Activated T-helper 17 cell treated with anti-CD3 and anti-CD28 coated beads, Interleukin-2, amount 50 U/mL, for 72 hours (primary cell): ENCODE measurements at regions not wholly inside any gene's neighbourhood (a gene's known extent, or its start where the extent isn't known, plus 50 kb on each side); places are given as distances from the start of the nearest gene placed in this dataset.

Experiments
- ATAC-seq: fragments of 150-1000 bp; cut with Tn5 transposase; replicated peaks from 2 replicates; pipeline ENCODE4 v1.10.0; 2021; ENCODE audit warnings: mild to moderate bottlenecking, moderate library complexity
- H3K27ac Mint-ChIP-seq: one replicate; pipeline ENCODE4 v1.8.0; 2022; ENCODE audit warnings: mixed read lengths
- H3K27me3 Mint-ChIP-seq: one replicate; pipeline ENCODE4 v1.8.0; 2022; ENCODE audit warnings: mixed read lengths
- H3K36me3 Mint-ChIP-seq: one replicate; pipeline ENCODE4 v1.8.0; 2022; ENCODE audit warnings: low read depth, mild to moderate bottlenecking, mixed read lengths
- H3K4me1 Mint-ChIP-seq: one replicate; pipeline ENCODE4 v1.8.0; 2022; ENCODE audit warnings: mixed read lengths
- H3K4me3 Mint-ChIP-seq: one replicate; pipeline ENCODE4 v1.8.0; 2022; ENCODE audit warnings: mild to moderate bottlenecking, mixed read lengths
- H3K9me3 Mint-ChIP-seq: one replicate; pipeline ENCODE4 v1.8.0; 2022; ENCODE audit warnings: mixed read lengths

DNA sequence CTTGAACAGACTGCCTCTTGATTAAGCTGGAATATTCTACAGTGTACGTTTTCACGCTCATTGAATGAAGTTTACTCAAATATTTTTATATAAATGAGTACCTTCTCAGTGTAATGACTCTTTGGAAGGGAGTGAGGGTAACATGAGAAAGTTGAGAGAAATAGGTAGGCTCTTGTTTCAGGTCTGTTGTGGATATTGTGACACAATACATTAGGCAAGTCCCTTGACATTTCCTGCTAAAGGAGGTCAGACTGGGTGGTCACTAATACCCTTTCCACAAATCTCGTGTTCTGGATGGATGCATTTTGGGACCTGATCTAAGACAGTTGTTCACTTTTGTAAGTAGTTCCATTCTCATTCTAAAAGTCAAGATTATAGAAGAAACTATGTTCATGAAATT is 324.8 kb upstream of the AZI2 start:
- no peak for ATAC-seq
- Mint-ChIP-seq H3K36me3 (no peaks in the 10 kb centered on the region), H3K27me3 (peaks cover 10% of the 10 kb centered on the region), H3K27ac (no peak overlapping the region), H3K4me3 (no peak overlapping the region), H3K4me1 (no peaks in the 10 kb centered on the region), H3K9me3 (peaks cover 6% of the 10 kb centered on the region)

DNA sequence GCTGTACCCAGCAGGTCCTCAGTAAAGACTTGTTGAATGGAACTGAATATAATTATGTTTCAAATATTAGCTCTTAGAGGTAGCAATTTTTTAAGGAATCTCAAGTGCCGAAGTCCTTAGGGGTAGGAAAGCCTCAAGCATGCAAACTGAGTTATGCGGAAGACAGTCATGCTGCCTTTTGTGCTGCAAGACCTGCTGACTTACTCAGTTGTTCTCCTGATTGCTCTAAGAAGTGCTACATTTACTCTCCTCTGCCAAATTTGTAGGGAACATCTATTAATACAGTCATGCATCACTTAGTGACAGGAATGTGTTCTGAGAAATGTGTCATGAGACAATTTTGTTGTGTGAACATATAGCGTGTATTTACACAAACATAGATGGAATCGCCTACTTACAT is 325.6 kb upstream of the AZI2 start:
- H3K9me3 Mint-ChIP-seq: peaks cover 9% of the 10 kb centered on the region
- H3K27me3 Mint-ChIP-seq: peaks cover 10% of the 10 kb centered on the region
- no peaks in the 10 kb centered on the region for H3K36me3 Mint-ChIP-seq
- no peak for ATAC-seq
- H3K27ac Mint-ChIP-seq: no peak overlapping the region
- no peak overlapping the region for H3K4me3 Mint-ChIP-seq
- H3K4me1 Mint-ChIP-seq: no peaks in the 10 kb centered on the region

GRCh38 chr3:28677581-28677980 is 329.0 kb upstream of the AZI2 start:
- no peaks in the 10 kb centered on the region for H3K4me1 Mint-ChIP-seq

GRCh38 chr3:28678086-28678485 is 329.5 kb upstream of the AZI2 start:
- H3K36me3 Mint-ChIP-seq: no peaks in the 10 kb centered on the region
- H3K27ac Mint-ChIP-seq: no peak overlapping the region
- H3K9me3 Mint-ChIP-seq: peaks cover 9% of the 10 kb centered on the region
- no peak overlapping the region for H3K4me3 Mint-ChIP-seq
- peaks cover 9% of the 10 kb centered on the region for H3K27me3 Mint-ChIP-seq
- no peak for ATAC-seq
- no peaks in the 10 kb centered on the region for H3K4me1 Mint-ChIP-seq

More at GRCh38 chr3:28677581-28677980, 329.0 kb upstream of the AZI2 start:
- Mint-ChIP-seq H3K9me3 (peaks cover 9% of the 10 kb centered on the region), H3K27ac (no peak overlapping the region), H3K27me3 (peaks cover 9% of the 10 kb centered on the region), H3K4me3 (no peak overlapping the region), H3K36me3 (no peaks in the 10 kb centered on the region)
- no peak for ATAC-seq

GRCh38 chr3:28680050-28680449 is 331.4 kb upstream of the AZI2 start:
- Mint-ChIP-seq H3K4me3 (no peak overlapping the region), H3K27ac (no peak overlapping the region), H3K27me3 (peaks cover 8% of the 10 kb centered on the region), H3K4me1 (no peaks in the 10 kb centered on the region), H3K36me3 (no peaks in the 10 kb centered on the region), H3K9me3 (peaks cover 12% of the 10 kb centered on the region)
- no peak for ATAC-seq

GRCh38 chr3:28682121-28682520 is 333.5 kb upstream of the AZI2 start:
- Mint-ChIP-seq H3K36me3 (no peaks in the 10 kb centered on the region), H3K27ac (no peak overlapping the region), H3K9me3 (peaks cover 6% of the 10 kb centered on the region), H3K27me3 (peaks cover 6% of the 10 kb centered on the region), H3K4me3 (no peak overlapping the region), H3K4me1 (no peaks in the 10 kb centered on the region)
- ATAC-seq: no peak

- H3K27me3 Mint-ChIP-seq: no peaks in the 10 kb centered on the region
- H3K27ac Mint-ChIP-seq: no peak overlapping the region
- H3K36me3 Mint-ChIP-seq: no peaks in the 10 kb centered on the region
- no peak overlapping the region for H3K4me3 Mint-ChIP-seq
- no peak for ATAC-seq
- no peaks in the 10 kb centered on the region for H3K4me1 Mint-ChIP-seq
- H3K9me3 Mint-ChIP-seq: peaks cover 4% of the 10 kb centered on the region
Measured at GRCh38 chr3:28690176-28690575, 341.6 kb upstream of the AZI2 start.

DNA sequence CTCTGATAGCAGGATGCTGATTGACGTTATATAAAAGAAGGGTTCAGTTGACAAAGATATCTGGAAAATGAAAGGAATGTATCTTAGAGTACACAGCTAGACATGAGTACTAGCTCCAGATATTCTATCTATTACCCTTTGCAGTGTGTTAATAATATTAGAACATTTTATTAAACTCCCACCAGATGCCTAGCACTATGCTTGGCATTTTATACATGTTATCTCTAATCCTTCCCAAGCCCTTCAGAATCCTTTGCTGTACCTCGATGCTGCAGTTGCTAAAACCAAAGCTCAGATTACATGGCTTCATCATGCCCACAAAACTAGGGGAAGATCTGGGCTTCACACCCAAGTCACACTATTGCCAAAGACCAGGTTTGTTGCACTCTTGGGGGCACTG is 350.1 kb upstream of the AZI2 start:
- H3K36me3 Mint-ChIP-seq: no peaks in the 10 kb centered on the region
- no peaks in the 10 kb centered on the region for H3K9me3 Mint-ChIP-seq
- ATAC-seq: no peak
- H3K27ac Mint-ChIP-seq: no peak overlapping the region
- no peak overlapping the region for H3K4me3 Mint-ChIP-seq
- H3K4me1 Mint-ChIP-seq: no peaks in the 10 kb centered on the region
- H3K27me3 Mint-ChIP-seq: no peaks in the 10 kb centered on the region

DNA sequence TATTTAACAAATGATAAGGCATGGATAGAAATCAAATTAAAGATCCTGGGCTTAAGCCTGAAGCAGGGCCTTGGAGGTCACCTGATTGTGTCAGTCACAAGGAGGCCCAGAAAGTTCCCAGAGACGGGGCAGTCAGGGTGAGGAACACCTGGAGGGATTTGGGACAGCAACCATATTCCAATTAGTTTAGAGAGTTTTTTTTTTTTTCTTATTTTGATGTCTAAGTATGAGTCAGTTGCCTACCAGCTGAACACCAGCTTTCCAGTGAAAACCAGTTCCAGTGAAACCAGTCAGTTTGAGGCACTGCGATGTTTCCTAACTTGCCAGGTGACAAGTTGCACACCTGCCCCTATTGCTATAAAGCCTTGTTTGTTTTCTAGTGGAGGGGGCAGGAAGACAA is 350.7 kb upstream of the AZI2 start:
- Mint-ChIP-seq H3K27me3 (no peaks in the 10 kb centered on the region), H3K4me3 (no peak overlapping the region), H3K9me3 (no peaks in the 10 kb centered on the region), H3K27ac (no peak overlapping the region), H3K4me1 (no peaks in the 10 kb centered on the region), H3K36me3 (no peaks in the 10 kb centered on the region)
- no peak for ATAC-seq

- H3K27me3 Mint-ChIP-seq: no peaks in the 10 kb centered on the region
- no peak for ATAC-seq
- H3K4me1 Mint-ChIP-seq: no peaks in the 10 kb centered on the region
- no peaks in the 10 kb centered on the region for H3K9me3 Mint-ChIP-seq
- no peak overlapping the region for H3K4me3 Mint-ChIP-seq
- no peak overlapping the region for H3K27ac Mint-ChIP-seq
- H3K36me3 Mint-ChIP-seq: no peaks in the 10 kb centered on the region
Measured at GRCh38 chr3:28700728-28701127, 352.1 kb upstream of the AZI2 start.

GRCh38 chr3:28703843-28704242 is 355.2 kb upstream of the AZI2 start:
- no peaks in the 10 kb centered on the region for H3K36me3 Mint-ChIP-seq
- H3K27ac Mint-ChIP-seq: no peak overlapping the region
- no peak overlapping the region for H3K4me3 Mint-ChIP-seq

GRCh38 chr3:28711293-28711692 is 362.7 kb upstream of the AZI2 start:
- Mint-ChIP-seq H3K36me3 (no peaks in the 10 kb centered on the region), H3K27me3 (no peaks in the 10 kb centered on the region), H3K4me1 (no peaks in the 10 kb centered on the region), H3K4me3 (no peak overlapping the region), H3K9me3 (peaks cover 14% of the 10 kb centered on the region), H3K27ac (no peak overlapping the region)
- ATAC-seq: no peak

More at GRCh38 chr3:28703843-28704242, 355.2 kb upstream of the AZI2 start:
- Mint-ChIP-seq H3K9me3 (peaks cover 7% of the 10 kb centered on the region), H3K27me3 (no peaks in the 10 kb centered on the region), H3K4me1 (no peaks in the 10 kb centered on the region)
- ATAC-seq: no peak

GRCh38 chr3:28716939-28717338 is 368.3 kb upstream of the AZI2 start:
- H3K27me3 Mint-ChIP-seq: no peaks in the 10 kb centered on the region
- no peaks in the 10 kb centered on the region for H3K4me1 Mint-ChIP-seq
- no peak overlapping the region for H3K27ac Mint-ChIP-seq
- H3K9me3 Mint-ChIP-seq: peaks cover 10% of the 10 kb centered on the region
- H3K36me3 Mint-ChIP-seq: no peaks in the 10 kb centered on the region
- H3K4me3 Mint-ChIP-seq: no peak overlapping the region
- ATAC-seq: no peak

DNA sequence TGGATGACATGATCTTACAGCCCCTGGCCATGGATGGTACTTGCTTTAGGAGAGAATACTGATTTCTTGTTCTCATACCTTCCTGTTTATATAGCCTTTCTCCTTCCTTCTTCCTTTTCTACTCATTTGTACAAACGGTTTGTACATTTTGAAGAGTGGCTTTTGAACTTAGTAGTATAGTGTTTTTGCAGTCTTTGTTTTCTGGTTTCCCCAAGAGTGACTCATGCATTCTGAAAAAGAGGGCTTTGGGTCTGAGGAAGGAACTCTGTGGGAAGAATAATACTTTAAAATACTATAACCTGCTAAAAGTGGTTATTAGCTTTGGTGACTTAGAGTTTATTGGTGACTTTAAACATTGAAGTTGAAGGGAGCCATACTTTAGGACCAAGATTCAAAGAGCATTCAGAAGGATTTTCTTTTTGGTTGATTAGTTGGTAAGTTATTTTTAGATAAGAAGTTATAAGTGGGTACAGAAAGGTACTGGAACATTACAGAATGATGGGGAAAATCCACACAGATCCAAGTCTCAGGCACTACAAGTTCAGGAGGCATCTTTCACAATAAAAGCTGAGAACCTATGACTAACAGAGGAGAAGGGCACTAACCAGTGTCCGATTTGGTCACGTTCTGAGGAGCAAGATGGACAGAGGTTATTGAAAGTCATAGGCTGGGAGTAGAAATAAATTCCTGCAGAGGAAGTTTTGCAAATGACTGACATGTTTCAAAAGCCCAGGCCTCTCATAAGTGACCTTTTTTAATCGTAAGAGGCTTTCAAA is 369.6 kb upstream of the AZI2 start:
- no peaks in the 10 kb centered on the region for H3K4me1 Mint-ChIP-seq
- H3K4me3 Mint-ChIP-seq: no peak overlapping the region
- H3K27ac Mint-ChIP-seq: no peak overlapping the region
- H3K9me3 Mint-ChIP-seq: peaks cover 18% of the 10 kb centered on the region
- no peaks in the 10 kb centered on the region for H3K36me3 Mint-ChIP-seq
- H3K27me3 Mint-ChIP-seq: no peaks in the 10 kb centered on the region
- no peak for ATAC-seq

DNA sequence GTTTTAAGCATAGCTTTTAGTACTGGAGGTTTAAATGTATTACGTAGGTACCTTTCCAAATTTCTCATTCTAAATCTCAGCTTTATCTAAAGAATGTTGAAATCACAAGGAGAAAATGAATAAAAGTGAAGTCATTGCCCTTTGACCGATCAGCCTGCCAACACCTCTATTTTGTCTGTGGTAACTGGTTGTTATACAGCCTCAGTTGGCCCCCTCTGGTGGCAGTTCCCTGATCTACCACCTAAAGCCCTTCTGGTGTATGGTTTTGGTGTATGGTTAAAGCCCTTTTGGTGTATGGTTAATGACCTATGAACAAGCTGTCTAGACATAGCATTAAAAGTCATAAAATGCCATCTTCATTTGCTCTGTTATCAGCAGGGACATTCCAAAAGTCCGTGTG is 378.2 kb upstream of the AZI2 start:
- no peaks in the 10 kb centered on the region for H3K36me3 Mint-ChIP-seq
- H3K4me3 Mint-ChIP-seq: no peak overlapping the region
- peaks cover 11% of the 10 kb centered on the region for H3K9me3 Mint-ChIP-seq
- no peaks in the 10 kb centered on the region for H3K4me1 Mint-ChIP-seq
- no peak for ATAC-seq
- no peak overlapping the region for H3K27ac Mint-ChIP-seq
- H3K27me3 Mint-ChIP-seq: no peaks in the 10 kb centered on the region

DNA sequence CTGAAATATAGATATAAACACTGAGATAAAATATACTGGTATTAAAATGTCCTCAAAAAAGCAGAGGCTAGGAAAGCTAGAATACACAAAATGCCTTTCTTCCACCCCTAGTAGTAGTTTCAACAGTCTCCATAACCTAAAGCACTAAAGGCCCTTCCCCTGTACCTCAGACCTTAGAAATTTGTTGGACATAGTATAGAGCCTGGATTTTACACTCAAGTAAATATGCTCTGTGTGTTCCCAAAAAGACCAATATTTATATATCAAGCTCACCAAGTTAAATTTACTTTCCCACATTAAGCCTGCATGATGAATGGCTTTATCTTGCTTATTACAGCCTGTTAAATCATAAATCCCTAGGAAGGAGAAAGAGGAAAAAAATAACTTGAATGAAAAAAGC is 378.7 kb upstream of the AZI2 start:
- Mint-ChIP-seq H3K27me3 (no peaks in the 10 kb centered on the region), H3K9me3 (peaks cover 8% of the 10 kb centered on the region), H3K27ac (no peak overlapping the region), H3K4me1 (no peaks in the 10 kb centered on the region), H3K4me3 (no peak overlapping the region), H3K36me3 (no peaks in the 10 kb centered on the region)
- ATAC-seq: no peak
